IMR-90 (cell line): ENCODE measurements at regions not wholly inside any gene's neighbourhood (a gene's known extent, or its start where the extent isn't known, plus 50 kb on each side); places are given as distances from the start of the nearest gene placed in this dataset.

Source experiments
- ATAC-seq: fragments of 200-7000 bp; cut with Tn5 transposase; 2 replicates; pipeline ENCODE4 v1.9.1; 2020; ENCODE audit warnings: low read depth, mild to moderate bottlenecking, moderate library complexity
- BruUV-seq: library from RNA; stranded (reverse); fragments of 400-500 nt; replicated peaks from 2 replicates; lab custom pipeline; 2021; lab: Mats Ljungman, UMichigan
- CTCF ChIA-PET: fragments of 300-600 bp; formaldehyde crosslinking; extraction: SDS; loops from one replicate; lab custom pipeline; 2021; ENCODE audit warnings: antibody characterized with exemption; lab: Yijun Ruan, JAX
- POLR2A ChIA-PET: fragments of 300-600 bp; sonication (Branson Sonifier 250); formaldehyde crosslinking; loops from one replicate; lab custom pipeline; 2022; ENCODE audit warnings: antibody characterized with exemption; ENCODE audit not compliant: unreplicated experiment; lab: Charles Lee
- DNase-seq: peaks from one replicate; pipeline ENCODE4 v3.0.0; 2013
- H2AFZ ChIP-seq: replicated peaks from 2 replicates; pipeline ENCODE3; 2013; ENCODE audit warnings: low read length, mild to moderate bottlenecking; ENCODE audit not compliant: poor library complexity
- H2AK5ac ChIP-seq: 2 replicates; pipeline ENCODE4 v1.6.1; 2013; ENCODE audit warnings: low read depth, low read length, inconsistent platforms
- H2AK9ac ChIP-seq: replicated peaks from 2 replicates; pipeline ENCODE3; 2013; ENCODE audit warnings: mild to moderate bottlenecking, low read depth, low read length, moderate library complexity; ENCODE audit not compliant: poor library complexity
- H2BK120ac ChIP-seq: 2 replicates; pipeline ENCODE4 v1.6.1; 2013; ENCODE audit warnings: low read depth, low read length, inconsistent platforms
- H2BK15ac ChIP-seq: 3 replicates; pipeline ENCODE4 v1.6.1; 2013; ENCODE audit warnings: low read depth, low read length, inconsistent platforms
- H2BK20ac ChIP-seq: 2 replicates; pipeline ENCODE4 v1.6.1; 2013; ENCODE audit warnings: low read depth, mild to moderate bottlenecking, inconsistent platforms, low read length, moderate library complexity
- H2BK5ac ChIP-seq: 2 replicates; pipeline ENCODE4 v1.6.1; 2013; ENCODE audit warnings: mild to moderate bottlenecking, low read depth, low read length, inconsistent platforms; ENCODE audit not compliant: poor library complexity, severe bottlenecking
- H3K14ac ChIP-seq: replicated peaks from 2 replicates; pipeline ENCODE4 v1.6.1; 2013; ENCODE audit warnings: low read depth, low read length, inconsistent platforms
- H3K18ac ChIP-seq: 2 replicates; pipeline ENCODE4 v1.6.1; 2013; ENCODE audit warnings: low read depth, low read length, control low read depth
- H3K23ac ChIP-seq: 2 replicates; pipeline ENCODE4 v1.6.1; 2013; ENCODE audit warnings: low read depth, low read length, inconsistent platforms
- H3K27ac ChIP-seq: 2 replicates; pipeline ENCODE4 v1.5.1; 2013; ENCODE audit warnings: mild to moderate bottlenecking, control low read depth, low read length; ENCODE audit not compliant: insufficient read depth
- H3K27me3 ChIP-seq: 2 replicates; pipeline ENCODE4 v1.6.1; 2013; ENCODE audit warnings: low read length; ENCODE audit not compliant: control insufficient read depth, insufficient read depth
- H3K36me3 ChIP-seq: 2 replicates; pipeline ENCODE4 v1.6.1; 2013; ENCODE audit warnings: low read length, mixed read lengths; ENCODE audit not compliant: control insufficient read depth, insufficient read depth
- H3K4ac ChIP-seq: 2 replicates; pipeline ENCODE4 v1.6.1; 2013; ENCODE audit warnings: low read depth, low read length, inconsistent platforms
- H3K4me1 ChIP-seq: 2 replicates; pipeline ENCODE4 v1.6.1; 2013; ENCODE audit warnings: low read length, mixed read lengths; ENCODE audit not compliant: control insufficient read depth, insufficient read depth
- H3K4me2 ChIP-seq: 2 replicates; pipeline ENCODE4 v1.6.1; 2013; ENCODE audit warnings: low read depth, mild to moderate bottlenecking, control low read depth, low read length, moderate library complexity
- H3K4me3 ChIP-seq: 2 replicates; pipeline ENCODE4 v1.5.1; 2013; ENCODE audit warnings: low read depth, mild to moderate bottlenecking, control low read depth, low read length, moderate library complexity; ENCODE audit not compliant: insufficient read depth
- H3K56ac ChIP-seq: 2 replicates; pipeline ENCODE4 v1.6.1; 2013; ENCODE audit warnings: low read length, inconsistent platforms; ENCODE audit not compliant: insufficient read depth; ENCODE audit errors: extremely low read depth
- H3K79me1 ChIP-seq, 2 experiments: 2 replicates each; pipeline ENCODE4 v1.6.1; 2013; ENCODE audit warnings: low read length in 2 of 2, inconsistent platforms in 1 of 2, low read depth in 1 of 2
- H3K9ac ChIP-seq: 2 replicates; pipeline ENCODE4 v1.6.1; 2013; ENCODE audit warnings: low read depth, low read length, control low read depth
- H3K9me1 ChIP-seq: 2 replicates; pipeline ENCODE4 v1.6.1; 2013; ENCODE audit warnings: low read length, inconsistent platforms; ENCODE audit not compliant: insufficient read depth
- H3K9me3 ChIP-seq: 2 replicates; pipeline ENCODE4 v1.6.1; 2013; ENCODE audit warnings: low read length; ENCODE audit not compliant: control insufficient read depth, insufficient read depth
- H4K20me1 ChIP-seq: 2 replicates; pipeline ENCODE4 v1.6.1; 2013; ENCODE audit warnings: low read length, inconsistent platforms; ENCODE audit not compliant: insufficient read depth
- H4K5ac ChIP-seq: 2 replicates; pipeline ENCODE4 v1.6.1; 2013; ENCODE audit warnings: mild to moderate bottlenecking, low read depth, low read length, control low read depth
- H4K8ac ChIP-seq, 2 experiments: 2 replicates each; pipeline ENCODE4 v1.6.1; 2013; ENCODE audit warnings: low read depth in 2 of 2, low read length in 2 of 2, control low read depth in 1 of 2, inconsistent platforms in 1 of 2
- H4K91ac ChIP-seq: 2 replicates; pipeline ENCODE4 v1.6.1; 2013; ENCODE audit warnings: low read depth, low read length, inconsistent platforms; ENCODE audit not compliant: insufficient read depth
- BHLHE40 ChIP-seq: fragments of 150-350 bp; IDR thresholded peaks from 2 replicates; pipeline ENCODE4 v1.6.1; 2016; ENCODE audit warnings: mild to moderate bottlenecking, low read depth, low read length
- CEBPB ChIP-seq: IDR thresholded peaks from 2 replicates; pipeline ENCODE4 v1.6.1; 2012; ENCODE audit warnings: low read depth, low read length, improper control_type of control experiment
- CHD1 ChIP-seq: IDR thresholded peaks from 2 replicates; pipeline ENCODE4 v1.6.1; 2012; ENCODE audit warnings: low read depth, low read length, improper control_type of control experiment
- CTCF ChIP-seq: conservative IDR thresholded peaks from 2 replicates; pipeline ENCODE4 v1.5.1; 2012; ENCODE audit warnings: mild to moderate bottlenecking, low read depth, low read length, improper control_type of control experiment
- ELK1 ChIP-seq: fragments of 150-350 bp; IDR thresholded peaks from 2 replicates; pipeline ENCODE4 v1.6.1; 2016; ENCODE audit warnings: low read depth, mild to moderate bottlenecking, low read length, moderate library complexity, borderline replicate concordance
- FOS ChIP-seq: fragments of 150-350 bp; IDR thresholded peaks from 2 replicates; pipeline ENCODE4 v1.6.1; 2016; ENCODE audit warnings: low read depth, low read length
- MAZ ChIP-seq: IDR thresholded peaks from 2 replicates; pipeline ENCODE4 v1.6.1; 2012; ENCODE audit warnings: low read depth, mild to moderate bottlenecking, low read length, improper control_type of control experiment, moderate library complexity, borderline replicate concordance
- MXI1 ChIP-seq: IDR thresholded peaks from 2 replicates; pipeline ENCODE4 v1.6.1; 2012; ENCODE audit warnings: low read depth, mild to moderate bottlenecking, low read length, moderate library complexity, borderline replicate concordance
- NFE2L2 ChIP-seq: fragments of 150-350 bp; IDR thresholded peaks from 2 replicates; pipeline ENCODE4 v1.6.1; 2016; ENCODE audit warnings: low read depth, mild to moderate bottlenecking, low read length
- POLR2A ChIP-seq: IDR thresholded peaks from 2 replicates; pipeline ENCODE4 v1.6.1; 2012; ENCODE audit warnings: mild to moderate bottlenecking, low read depth, low read length
- RAD21 ChIP-seq: IDR thresholded peaks from 2 replicates; pipeline ENCODE4 v1.6.1; 2012; ENCODE audit warnings: low read length, improper control_type of control experiment
- RCOR1 ChIP-seq: IDR thresholded peaks from 2 replicates; pipeline ENCODE4 v1.6.1; 2012; ENCODE audit warnings: mild to moderate bottlenecking, low read length, improper control_type of control experiment; ENCODE audit not compliant: insufficient replicate concordance
- RFX5 ChIP-seq: IDR thresholded peaks from 2 replicates; pipeline ENCODE4 v1.8.0; 2012; ENCODE audit warnings: low read depth, mild to moderate bottlenecking, low read length, moderate library complexity
- SMC3 ChIP-seq: fragments of 150-350 bp; IDR thresholded peaks from 2 replicates; pipeline ENCODE4 v1.6.1; 2016; ENCODE audit warnings: low read depth, mild to moderate bottlenecking, antibody characterized with exemption, low read length, moderate library complexity
- WGBS, 2 experiments: methylation state at CpG; one replicate each; pipeline versions ENCODE4 v1.1.5 to v1.1.7; 2013; ENCODE audit warnings: missing lambda C conversion rate in 2 of 2; ENCODE audit not compliant: insufficient read length in 1 of 2; ENCODE audit errors: extremely low coverage in 2 of 2; 5-methylcytosine and 5-hydroxymethylcytosine counted together
- dilution Hi-C: fragments of 300-500 bp; cut with HindIII; formaldehyde crosslinking; loops from one replicate; pipeline ENCODE4 v1.14.3; 2018; ENCODE audit warnings: low sequenced_read_pairs; ENCODE audit not compliant: unreplicated experiment
- in situ Hi-C: fragments of 300-500 bp; cut with MboI; formaldehyde crosslinking; loops from 3 replicates; pipeline ENCODE4 v1.14.3; 2019; ENCODE audit warnings: low sequenced_read_pairs, inconsistent platforms, mixed read lengths
- intact Hi-C: fragments of 100-400 bp; cut with micrococcal nuclease; formaldehyde crosslinking; loops from 2 replicates; pipeline ENCODE4 v1.10.0; 2022

GRCh38 chr10:4512196-4512595 lies 313.8 kb upstream of the AKR1E2 start:
- no peaks in the 10 kb centered on the region for H3K4me1 ChIP-seq
- no peak for ATAC-seq
- ChIA-PET POLR2A (no interaction called here), CTCF (interaction anchor here (1.2 kb wide), 1 partner anchor 143 kb away, joined by 4 read pairs; no protein-coding TSS in a partner anchor)
- no peak overlapping the region for H3K4me3 ChIP-seq
- no peak overlapping the region for H4K8ac ChIP-seq
- 0 out of 2 replicates have a peak, but pooled peaks cover 2% of the 10 kb centered on the region for H3K9me1 ChIP-seq
- no peaks in the 10 kb centered on the region for H3K27me3 ChIP-seq
- no peak overlapping the region for H3K23ac ChIP-seq
- no peak overlapping the region for H2BK5ac ChIP-seq
- H3K14ac ChIP-seq = no peak overlapping the region
- H2AK5ac ChIP-seq = no peak overlapping the region
- no peak overlapping the region for H4K91ac ChIP-seq
- intact Hi-C loops (loop anchor here (2.0 to 10.0 kb wide), 4 partner anchors 140 to 1317 kb away; no protein-coding TSS in a partner anchor), dilution Hi-C loops (no loop called here), in situ Hi-C loops (loop anchor here (25.0 kb wide), 1 partner anchor 1300 kb away; no protein-coding TSS in a partner anchor)
- no TSS peak for BruUV-seq
- H3K9me3 ChIP-seq = 0 out of 2 replicates have a peak, but pooled peaks cover 2% of the 10 kb centered on the region
- H2AFZ ChIP-seq = no peak overlapping the region
- H2BK15ac ChIP-seq = no peak overlapping the region
- H4K20me1 ChIP-seq = no peaks in the 10 kb centered on the region
- H3K18ac ChIP-seq = no peak overlapping the region
- no peak overlapping the region for H3K4me2 ChIP-seq
- no peak for TF ChIP-seq RAD21
- TF ChIP-seq POLR2A = no peak
- TF ChIP-seq BHLHE40 = no peak
- no peak for TF ChIP-seq RFX5
- no peak for TF ChIP-seq CTCF
- TF ChIP-seq SMC3 = no peak
- TF ChIP-seq CEBPB = no peak
- TF ChIP-seq RCOR1 = no peak
- no peak for TF ChIP-seq FOS
- no peak for TF ChIP-seq NFE2L2
- TF ChIP-seq MAZ = no peak
- TF ChIP-seq MXI1 = no peak
- no peak for TF ChIP-seq ELK1
- TF ChIP-seq CHD1 = no peak
- H3K36me3 ChIP-seq = no peaks in the 10 kb centered on the region
- H3K4ac ChIP-seq = no peak overlapping the region
- H2AK9ac ChIP-seq = no peak overlapping the region
- no peak overlapping the region for H4K5ac ChIP-seq
- no peak for DNase-seq
- H3K79me1 ChIP-seq = no peaks in the 10 kb centered on the region
- H3K56ac ChIP-seq = no peak overlapping the region
- no peak overlapping the region for H2BK20ac ChIP-seq
- no CpG with 5 or more reads among the region's 5 CpGs for WGBS, 2 experiments
- no peak overlapping the region for H3K9ac ChIP-seq
- no peak overlapping the region; the same call in 1 of the 2 replicates for H2BK120ac ChIP-seq
- H3K27ac ChIP-seq = no peak overlapping the region
